ENCODE measurements at regions not wholly inside any gene's neighbourhood (a gene's known extent, or its start where the extent isn't known, plus 50 kb on each side); places are given as distances from the start of the nearest gene placed in this dataset.
A peak's percentile ranks its signal among the peaks of the same experiment; 100 is the strongest.

- Mint-ChIP-seq H3K27me3 (ENCODE audit: low read depth) (no peaks in the 10 kb centered on the region), H3K27ac (no peak overlapping the region), H3K4me1 (no peaks in the 10 kb centered on the region), H3K4me3 (no peak overlapping the region), H3K36me3 (no peaks in the 10 kb centered on the region), H3K9me3 (no peaks in the 10 kb centered on the region)
- CTCF ChIA-PET: no interaction called here
- POLR2A ChIA-PET: no interaction called here
- no peak for ATAC-seq
- DNase-seq (ENCODE audit: low spot score): no peak
- TF ChIP-seq ZNF532 (CRISPR knock-in tag; IDR thresholded peaks at IDR 0.05; ENCODE audit: borderline replicate concordance): no peak
- TF ChIP-seq ATF3 (CRISPR knock-in tag; conservative IDR thresholded peaks at IDR 0.05): no peak
- no peak for TF ChIP-seq KAT7 (CRISPR knock-in tag; IDR thresholded peaks at IDR 0.05; ENCODE audit: borderline replicate concordance)
- TF ChIP-seq MAX (CRISPR knock-in tag; IDR thresholded peaks at IDR 0.05): no peak
Measured at GRCh38 chrX:138298268-138298667, 413.2 kb downstream of the FGF13 start.

GRCh38 chrX:138345801-138346200, 365.7 kb downstream of the FGF13 start:
- ATAC-seq: no peak
- no peak overlapping the region for H3K4me3 Mint-ChIP-seq
- POLR2A ChIA-PET: no interaction called here
- DNase-seq (ENCODE audit: low spot score): no peak
- H3K27ac Mint-ChIP-seq: no peak overlapping the region
- no peaks in the 10 kb centered on the region for H3K36me3 Mint-ChIP-seq
- no peak for TF ChIP-seq ZNF121 (CRISPR knock-in tag; IDR thresholded peaks at IDR 0.05)
- TF ChIP-seq SOX15 (CRISPR knock-in tag; IDR thresholded peaks at IDR 0.05): no peak
- no peak for TF ChIP-seq OVOL2 (CRISPR knock-in tag; IDR thresholded peaks at IDR 0.05; ENCODE audit: borderline replicate concordance)
- no peak for TF ChIP-seq ESRRA (CRISPR knock-in tag; IDR thresholded peaks at IDR 0.05; ENCODE audit: borderline replicate concordance)
- H3K27me3 Mint-ChIP-seq (ENCODE audit: low read depth): no peaks in the 10 kb centered on the region
- peaks cover 13% of the 10 kb centered on the region for H3K4me1 Mint-ChIP-seq
- CTCF ChIA-PET: no interaction called here
- H3K9me3 Mint-ChIP-seq: no peaks in the 10 kb centered on the region

- ATAC-seq: peak; percentile 74
- Mint-ChIP-seq H3K27me3 (ENCODE audit: low read depth) (no peaks in the 10 kb centered on the region), H3K9me3 (peaks cover 11% of the 10 kb centered on the region), H3K36me3 (no peaks in the 10 kb centered on the region), H3K4me1 (peaks cover 13% of the 10 kb centered on the region), H3K27ac (no peak overlapping the region), H3K4me3 (no peak overlapping the region)
- ChIA-PET CTCF (interaction anchor here (0.9 kb wide), 1 partner anchor 33 kb away, joined by 3 read pairs; no protein-coding TSS in a partner anchor), POLR2A (no interaction called here)
- no peak for TF ChIP-seq ZNF671 (CRISPR knock-in tag; IDR thresholded peaks at IDR 0.05)
- no peak for DNase-seq (ENCODE audit: low spot score)
Measured at GRCh38 chrX:138349351-138349750, 362.2 kb downstream of the FGF13 start.

- TF ChIP-seq JAZF1 (CRISPR knock-in tag; IDR thresholded peaks at IDR 0.05) (no peak), RORB (CRISPR knock-in tag; IDR thresholded peaks at IDR 0.05) (no peak), ZNF396 (CRISPR knock-in tag; IDR thresholded peaks at IDR 0.05; ENCODE audit: borderline replicate concordance) (no peak), MXD4 (CRISPR knock-in tag; IDR thresholded peaks at IDR 0.05; ENCODE audit: borderline replicate concordance) (no peak), IRF1 (CRISPR knock-in tag; IDR thresholded peaks at IDR 0.05) (no peak)
- peaks cover 13% of the 10 kb centered on the region for H3K9me3 Mint-ChIP-seq
- no peak overlapping the region for H3K27ac Mint-ChIP-seq
- no peaks in the 10 kb centered on the region for H3K27me3 Mint-ChIP-seq (ENCODE audit: low read depth)
- ChIA-PET POLR2A (no interaction called here), CTCF (no interaction called here)
- DNase-seq (ENCODE audit: low spot score) (no peak), ATAC-seq (no peak)
- H3K36me3 Mint-ChIP-seq: peaks cover 6% of the 10 kb centered on the region
- H3K4me1 Mint-ChIP-seq: peaks cover 3% of the 10 kb centered on the region; the same call in 1 of the 2 replicates
- H3K4me3 Mint-ChIP-seq: no peak overlapping the region
Measured at GRCh38 chrX:138378876-138379275, 332.6 kb downstream of the FGF13 start.
